ENCODE measurements at regions not wholly inside any gene's neighbourhood (a gene's known extent, or its start where the extent isn't known, plus 50 kb on each side); places are given as distances from the start of the nearest gene placed in this dataset.

DNA sequence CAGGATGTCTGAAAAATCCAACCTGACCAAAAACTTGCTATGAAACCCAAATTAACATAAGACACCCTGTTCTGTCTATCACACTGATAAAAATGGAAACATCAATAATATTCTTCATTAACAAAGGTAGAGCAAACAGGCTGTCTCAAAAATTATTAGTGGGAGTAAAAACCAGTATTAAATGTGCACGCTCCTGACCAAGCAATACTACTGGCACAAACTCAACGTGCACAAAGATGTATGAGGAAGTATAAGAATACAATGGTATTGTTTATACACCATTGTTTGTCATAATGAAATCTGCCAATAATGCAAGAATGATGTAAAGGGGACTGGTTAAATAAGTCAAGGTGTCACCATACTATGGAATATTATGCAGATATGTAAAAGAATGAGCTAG, 288.5 kb downstream of the MN1 start:
- TF ChIP-seq, protein P1, sequence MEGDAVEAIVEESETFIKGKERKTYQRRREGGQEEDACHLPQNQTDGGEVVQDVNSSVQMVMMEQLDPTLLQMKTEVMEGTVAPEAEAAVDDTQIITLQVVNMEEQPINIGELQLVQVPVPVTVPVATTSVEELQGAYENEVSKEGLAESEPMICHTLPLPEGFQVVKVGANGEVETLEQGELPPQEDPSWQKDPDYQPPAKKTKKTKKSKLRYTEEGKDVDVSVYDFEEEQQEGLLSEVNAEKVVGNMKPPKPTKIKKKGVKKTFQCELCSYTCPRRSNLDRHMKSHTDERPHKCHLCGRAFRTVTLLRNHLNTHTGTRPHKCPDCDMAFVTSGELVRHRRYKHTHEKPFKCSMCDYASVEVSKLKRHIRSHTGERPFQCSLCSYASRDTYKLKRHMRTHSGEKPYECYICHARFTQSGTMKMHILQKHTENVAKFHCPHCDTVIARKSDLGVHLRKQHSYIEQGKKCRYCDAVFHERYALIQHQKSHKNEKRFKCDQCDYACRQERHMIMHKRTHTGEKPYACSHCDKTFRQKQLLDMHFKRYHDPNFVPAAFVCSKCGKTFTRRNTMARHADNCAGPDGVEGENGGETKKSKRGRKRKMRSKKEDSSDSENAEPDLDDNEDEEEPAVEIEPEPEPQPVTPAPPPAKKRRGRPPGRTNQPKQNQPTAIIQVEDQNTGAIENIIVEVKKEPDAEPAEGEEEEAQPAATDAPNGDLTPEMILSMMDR (IDR thresholded peaks at IDR 0.05; ENCODE audit: insufficient read depth, low read depth, low read length): no peak
- TF ChIP-seq EZH2 (IDR thresholded peaks at IDR 0.05; ENCODE audit: insufficient read depth, low read length): no peak

Data from astrocyte (in vitro differentiated cells and primary cell).